Keratinocyte (primary cell): ENCODE measurements at regions not wholly inside any gene's neighbourhood (a gene's known extent, or its start where the extent isn't known, plus 50 kb on each side); places are given as distances from the start of the nearest gene placed in this dataset.

Experiments used
- DNase-seq: peaks from one replicate; pipeline ENCODE4 v3.0.0-alpha.2; 2011; ENCODE audit warnings: low read depth, missing footprints, low spot score
- FAIRE-seq: peaks from 2 replicates; lab custom pipeline; 2011; peaks lifted over from hg19 to GRCh38; lab: Jason Lieb, UNC
- H2AFZ ChIP-seq: 2 replicates; pipeline ENCODE4 v1.6.0; 2012; ENCODE audit warnings: low read length, control low read depth, inconsistent platforms; ENCODE audit not compliant: control insufficient read depth
- H3K27ac ChIP-seq: 2 replicates; pipeline ENCODE4 v1.5.1; 2011; ENCODE audit warnings: low read length; ENCODE audit not compliant: control insufficient read depth, insufficient read depth
- H3K27me3 ChIP-seq: 3 replicates; pipeline ENCODE4 v1.6.0; 2011; ENCODE audit warnings: low read length; ENCODE audit not compliant: control insufficient read depth, insufficient read depth; ENCODE audit errors: extremely low read depth
- H3K36me3 ChIP-seq, 2 experiments: 2 replicates in 1 of 2; 3 replicates in 1 of 2; pipeline ENCODE4 v1.5.1; 2011; ENCODE audit warnings: low read length in 2 of 2, mild to moderate bottlenecking in 1 of 2; ENCODE audit not compliant: control insufficient read depth in 2 of 2, insufficient read depth in 2 of 2; ENCODE audit errors: extremely low read depth in 1 of 2
- H3K4me1 ChIP-seq: 3 replicates; pipeline ENCODE4 v1.5.1; 2011; ENCODE audit warnings: low read length; ENCODE audit not compliant: control insufficient read depth, insufficient read depth; ENCODE audit errors: extremely low read depth
- H3K4me2 ChIP-seq: 3 replicates; pipeline ENCODE4 v1.6.0; 2011; ENCODE audit warnings: low read depth, low read length; ENCODE audit not compliant: control insufficient read depth, insufficient read depth; ENCODE audit errors: extremely low read depth
- H3K4me3 ChIP-seq, 3 experiments: fragments of 200-600 bp in 1 of 3; sonication (generic) in 1 of 3; 2 replicates in 2 of 3; 3 replicates in 1 of 3; pipeline ENCODE4 v1.5.1; 2011 to 2016; ENCODE audit warnings: low read length in 3 of 3, mild to moderate bottlenecking in 3 of 3, control low read depth in 2 of 3, inconsistent platforms in 1 of 3, low read depth in 1 of 3, mixed read lengths in 1 of 3, mixed run types in 1 of 3, moderate library complexity in 1 of 3; ENCODE audit not compliant: control insufficient read depth in 2 of 3, insufficient read depth in 2 of 3; ENCODE audit errors: extremely low read depth in 1 of 3
- H3K79me2 ChIP-seq: 2 replicates; pipeline ENCODE4 v1.6.0; 2012; ENCODE audit warnings: low read length; ENCODE audit not compliant: control insufficient read depth, insufficient read depth
- H3K9ac ChIP-seq: 3 replicates; pipeline ENCODE4 v1.6.0; 2011; ENCODE audit warnings: low read length; ENCODE audit not compliant: control insufficient read depth, insufficient read depth; ENCODE audit errors: extremely low read depth
- H3K9me1 ChIP-seq: 3 replicates; pipeline ENCODE4 v1.6.0; 2011; ENCODE audit warnings: low read length; ENCODE audit not compliant: control insufficient read depth, insufficient read depth; ENCODE audit errors: extremely low read depth
- H3K9me3 ChIP-seq: 2 replicates; pipeline ENCODE4 v1.5.1; 2012; ENCODE audit warnings: low read depth, low read length; ENCODE audit not compliant: control insufficient read depth
- H4K20me1 ChIP-seq: 3 replicates; pipeline ENCODE4 v1.6.0; 2011; ENCODE audit warnings: low read length; ENCODE audit not compliant: control insufficient read depth, insufficient read depth; ENCODE audit errors: extremely low read depth
- CTCF ChIP-seq, 3 experiments: IDR thresholded peaks in 1 of 3; conservative IDR thresholded peaks in 1 of 3; optimal IDR thresholded peaks in 1 of 3; 2 replicates in 2 of 3; 3 replicates in 1 of 3; pipeline versions ENCODE3 to v1.5.1; 2011; ENCODE audit warnings: low read length in 3 of 3, mild to moderate bottlenecking in 3 of 3, moderate library complexity in 2 of 3, control low read depth in 1 of 3, inconsistent platforms in 1 of 3; ENCODE audit not compliant: insufficient read depth in 2 of 3; ENCODE audit errors: extremely low read depth in 1 of 3
- EZH2 ChIP-seq: IDR thresholded peaks from one replicate; pipeline ENCODE4 v1.6.1; 2012; ENCODE audit warnings: inconsistent platforms, mild to moderate bottlenecking, low read length, moderate library complexity
- dilution Hi-C: fragments of 300-500 bp; cut with MboI; formaldehyde crosslinking; loops from one replicate; pipeline ENCODE4 v1.7.0; 2020; ENCODE audit warnings: low sequenced_read_pairs; ENCODE audit not compliant: extremely low pct_ligation_motif_present

- Histone ChIP-seq H4K20me1 (no peaks in the 10 kb centered on the region), H2AFZ (no peak overlapping the region), H3K9me3 (no peaks in the 10 kb centered on the region), H3K36me3 (no peaks in the 10 kb centered on the region), H3K4me2 (no peak overlapping the region), H3K9ac (no peak overlapping the region), H3K9me1 (no peaks in the 10 kb centered on the region), H3K4me3 (no peak overlapping the region), H3K27me3 (no peaks in the 10 kb centered on the region), H3K79me2 (no peaks in the 10 kb centered on the region), H3K4me1 (no peaks in the 10 kb centered on the region), H3K27ac (no peak overlapping the region)
- TF ChIP-seq CTCF (optimal IDR thresholded peaks at IDR 0.05 in 1 of 3, IDR thresholded peaks at IDR 0.05 in 1 of 3, conservative IDR thresholded peaks at IDR 0.05 in 1 of 3; ENCODE audit: extremely low read depth in 1 of 3, insufficient read depth in 2 of 3, low read length in 3 of 3) (no peak), EZH2 (no peak)
- FAIRE-seq (no peak), DNase-seq (no peak)
- dilution Hi-C loops = no loop called here
Measured at GRCh38 chr2:117635481-117635880, 179.0 kb upstream of the DDX18 start.

GRCh38 chr2:117639401-117639800 lies 175.1 kb upstream of the DDX18 start:
- dilution Hi-C loops = no loop called here
- TF ChIP-seq EZH2 (no peak), CTCF (optimal IDR thresholded peaks at IDR 0.05 in 1 of 3, IDR thresholded peaks at IDR 0.05 in 1 of 3, conservative IDR thresholded peaks at IDR 0.05 in 1 of 3; ENCODE audit: extremely low read depth in 1 of 3, insufficient read depth in 2 of 3, low read length in 3 of 3) (no peak)

More at GRCh38 chr2:117639401-117639800, 175.1 kb upstream of the DDX18 start:
- H3K9me1 ChIP-seq = no peaks in the 10 kb centered on the region
- H3K36me3 ChIP-seq = no peaks in the 10 kb centered on the region
- no peaks in the 10 kb centered on the region for H3K79me2 ChIP-seq
- DNase-seq (no peak), FAIRE-seq (no peak)
- no peak overlapping the region for H3K27ac ChIP-seq
- no peak overlapping the region for H3K4me2 ChIP-seq
- no peaks in the 10 kb centered on the region for H3K4me1 ChIP-seq
- H3K9me3 ChIP-seq = peaks cover 1% of the 10 kb centered on the region
- no peak overlapping the region for H3K4me3 ChIP-seq
- no peak overlapping the region for H2AFZ ChIP-seq
- H3K27me3 ChIP-seq = no peaks in the 10 kb centered on the region
- no peaks in the 10 kb centered on the region for H4K20me1 ChIP-seq
- H3K9ac ChIP-seq = no peak overlapping the region
